NOMO-1 treated with dmso at 0.1 percent for 144 hours (cell line): ENCODE measurements at regions not wholly inside any gene's neighbourhood (a gene's known extent, or its start where the extent isn't known, plus 50 kb on each side); places are given as distances from the start of the nearest gene placed in this dataset.

Experiments used
- DNase-seq: peaks from one replicate; lab custom pipeline; 2025; ENCODE audit not compliant: unreplicated experiment; lab: John Stamatoyannopoulos, UW

GRCh38 chr7:106606120-106606519 lies 54.8 kb downstream of the CCDC71L start:
- DNase-seq, result no peak

- DNase-seq, result no peak
Measured at GRCh38 chr7:106604971-106605370, 56.0 kb downstream of the CCDC71L start.

DNA sequence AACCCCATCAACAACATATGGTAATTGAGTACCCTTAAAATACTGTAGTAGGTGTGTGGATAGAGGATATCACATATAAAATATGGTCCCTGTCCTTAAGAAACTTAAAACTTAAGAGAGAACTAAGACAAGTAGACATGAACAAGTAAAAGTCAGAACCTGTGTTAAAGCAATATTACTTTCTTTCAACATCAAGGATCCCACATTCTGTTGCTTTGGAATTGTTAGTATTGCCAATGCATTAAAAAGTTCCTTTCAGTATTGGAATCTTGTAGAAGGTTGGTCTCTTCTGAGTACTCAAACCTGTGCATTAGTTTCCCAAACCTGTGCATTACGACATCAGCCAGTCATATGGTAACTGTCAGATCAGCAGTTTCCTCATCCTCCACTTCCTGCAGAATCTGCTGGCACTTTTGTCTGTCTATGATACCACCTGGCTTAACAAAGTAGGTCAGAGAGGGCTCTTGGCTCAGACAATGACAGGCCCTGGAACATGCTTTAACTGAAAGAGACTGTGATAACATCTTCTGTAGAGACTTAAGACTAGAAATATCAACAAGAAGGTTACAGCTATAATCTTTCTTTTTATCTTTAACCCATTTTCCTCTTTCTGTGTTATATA lies 56.5 kb downstream of the CCDC71L start:
- DNase-seq, result no peak

DNA sequence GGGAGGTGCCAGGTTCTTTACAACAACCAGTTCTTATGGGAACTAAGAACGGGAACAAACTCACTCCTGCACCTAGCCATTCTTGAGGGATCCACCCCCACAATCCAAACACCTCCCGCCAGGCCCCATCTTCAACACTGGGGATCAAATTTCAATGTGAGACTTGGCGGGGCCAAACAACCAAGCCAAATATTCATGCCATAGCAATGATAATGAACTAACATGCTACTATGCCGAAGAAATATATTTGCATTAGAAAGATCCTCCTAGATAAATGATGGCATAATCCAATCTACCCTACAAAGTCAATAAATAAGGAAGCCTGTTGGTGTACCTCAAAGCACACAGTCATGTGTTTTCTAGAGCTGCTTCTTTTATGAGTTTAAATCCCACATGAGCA lies 57.6 kb downstream of the CCDC71L start:
- no peak for DNase-seq

- no peak for DNase-seq
Measured at GRCh38 chr7:106602062-106602461, 58.9 kb downstream of the CCDC71L start.

DNA sequence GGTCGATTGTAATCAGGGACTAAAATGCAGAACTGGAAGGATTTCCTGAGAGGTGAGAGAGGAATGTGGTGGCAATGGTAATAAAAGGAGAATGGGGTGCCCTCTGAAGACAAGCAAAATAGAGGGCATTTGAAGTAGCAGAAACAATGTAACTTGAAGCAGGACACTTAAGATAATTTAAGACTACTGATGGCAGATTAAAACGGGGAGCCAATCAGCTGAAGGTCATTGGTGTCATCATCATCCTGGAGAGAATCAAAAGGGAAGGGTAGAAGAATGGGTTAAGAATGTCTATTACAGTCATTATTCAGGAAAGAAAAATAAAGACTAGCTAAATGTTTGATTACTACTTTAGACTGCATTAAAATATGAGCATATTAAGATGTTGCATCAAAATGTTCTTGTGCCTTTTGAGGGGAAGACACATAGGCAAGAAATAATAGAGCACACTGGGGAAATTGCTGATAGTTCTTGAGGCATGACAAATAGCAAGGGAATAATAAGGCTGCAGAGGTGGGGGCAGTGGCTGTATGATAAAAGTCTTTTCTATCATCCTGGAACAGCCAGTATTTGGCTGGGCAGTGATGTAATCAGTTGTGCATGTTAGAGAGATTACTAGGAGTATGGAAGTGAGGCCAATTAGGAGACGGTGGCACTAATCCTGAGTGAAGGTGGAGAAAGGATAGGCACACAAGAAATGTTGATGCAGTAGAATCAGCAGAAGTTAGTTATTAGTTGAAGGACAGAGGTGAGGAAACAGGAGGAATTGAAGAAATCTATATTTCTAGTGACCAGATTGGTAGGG lies 60.2 kb downstream of the CCDC71L start:
- DNase-seq, result no peak

GRCh38 chr7:106599343-106599698 lies 61.6 kb downstream of the CCDC71L start:
- no peak for DNase-seq

GRCh38 chr7:106598663-106599342 lies 62.2 kb downstream of the CCDC71L start:
- peak; percentile 4 for DNase-seq

DNA sequence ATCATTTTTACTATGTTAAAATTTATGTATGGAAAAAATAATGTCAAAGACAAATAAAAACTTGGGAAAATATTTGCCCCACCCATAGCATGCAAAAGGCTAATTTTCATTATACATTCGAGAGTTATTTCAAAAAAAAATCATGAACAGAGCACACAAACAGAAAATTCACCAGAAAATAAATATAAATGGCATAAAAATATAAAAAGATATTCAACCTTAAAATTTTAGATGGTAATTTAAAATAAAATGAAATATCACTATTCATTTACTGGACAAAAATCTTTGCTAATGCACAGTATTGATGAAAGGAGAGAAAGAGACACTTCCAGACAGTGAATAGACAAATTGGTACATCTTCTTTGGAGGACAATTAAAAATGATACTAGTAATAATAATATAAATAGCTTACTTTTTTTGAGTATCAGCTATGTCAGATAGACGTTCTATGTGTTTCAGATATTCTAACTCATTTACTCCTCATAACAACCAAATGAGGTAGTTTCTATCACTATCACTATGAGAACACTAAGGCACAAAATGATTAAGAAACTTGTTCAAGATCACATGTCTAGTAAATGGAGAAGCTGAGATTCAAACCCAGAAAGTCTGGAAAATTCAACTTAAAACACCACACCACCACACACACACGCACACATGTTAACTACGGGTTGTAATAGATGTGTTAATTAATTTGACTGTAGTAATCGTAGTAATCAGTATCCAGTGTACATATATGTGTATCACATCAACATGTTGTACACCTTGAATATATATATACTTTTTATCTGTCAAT lies 63.0 kb downstream of the CCDC71L start:
- DNase-seq, result no peak

DNA sequence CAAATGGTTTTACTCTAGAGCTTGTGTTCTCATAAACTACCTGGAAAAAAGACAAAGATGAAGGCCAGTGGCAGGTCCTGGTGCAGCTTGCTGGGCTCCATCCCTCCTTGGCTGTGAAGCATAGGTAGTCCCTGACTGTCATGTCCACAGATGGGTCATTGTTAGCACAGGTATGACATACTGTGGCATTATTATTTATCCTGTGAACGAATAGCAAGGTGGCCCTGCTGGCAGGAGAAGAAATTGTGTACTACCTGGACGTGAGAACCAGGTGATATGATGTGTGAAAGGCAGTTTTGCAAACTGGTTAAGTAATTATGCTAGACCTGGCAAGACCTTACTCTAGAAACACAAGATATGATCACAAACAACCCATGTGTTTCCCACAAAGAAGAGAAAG lies 63.9 kb downstream of the CCDC71L start:
- DNase-seq, result no peak

GRCh38 chr7:106595922-106596321 lies 65.0 kb downstream of the CCDC71L start:
- no peak for DNase-seq

DNA sequence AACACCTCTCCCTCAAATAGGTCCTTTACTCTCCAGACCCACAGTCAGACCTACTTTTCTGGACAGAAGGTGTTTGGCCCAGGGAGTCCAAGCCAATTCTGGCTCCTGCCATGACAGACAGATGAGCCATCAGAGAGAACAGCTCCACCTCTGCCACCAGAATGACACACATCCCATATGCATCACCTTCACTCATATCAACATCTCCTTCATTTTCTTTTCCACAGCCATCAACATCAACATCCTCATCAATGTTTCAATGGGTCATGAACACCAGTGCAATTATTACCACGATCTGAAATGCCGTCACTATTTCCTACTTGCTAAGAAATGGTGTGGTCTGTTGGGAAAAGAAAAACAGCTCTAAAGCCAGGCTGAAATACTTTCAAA lies 67.9 kb downstream of the CCDC71L start:
- no peak for DNase-seq

DNA sequence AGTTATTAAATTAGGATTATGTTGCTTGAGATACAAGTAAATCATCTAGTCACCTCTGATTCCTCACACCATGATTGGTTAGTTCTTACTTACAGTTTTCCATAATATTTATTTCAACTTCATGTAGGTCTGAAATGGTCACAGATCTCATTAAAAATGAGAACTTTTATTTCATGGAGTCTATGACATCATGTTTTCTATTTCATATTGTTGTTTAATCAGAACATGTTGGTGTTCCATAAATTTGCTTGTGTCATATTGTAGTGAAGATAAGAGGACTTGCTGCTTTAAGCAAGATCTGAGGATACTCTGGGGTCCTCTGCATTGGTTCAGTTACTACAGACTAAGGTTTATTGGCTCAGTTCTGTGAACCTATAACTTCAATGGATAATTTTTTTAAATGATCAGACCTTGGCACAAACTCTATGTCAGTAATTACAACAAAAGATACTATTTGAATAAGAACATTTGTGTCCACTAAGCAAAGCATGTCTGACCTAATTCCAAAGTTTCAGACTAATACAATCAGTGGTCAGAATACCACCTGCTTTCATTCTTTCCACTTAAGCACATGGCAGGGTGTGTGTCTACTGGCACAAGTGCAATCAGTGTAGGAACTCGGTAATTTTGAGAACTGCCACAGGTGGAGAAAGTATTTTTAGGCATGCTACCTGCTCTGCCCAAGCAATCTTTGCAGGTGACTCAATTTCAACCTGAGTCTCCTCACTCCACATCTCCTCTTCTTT lies 68.5 kb downstream of the CCDC71L start:
- no peak for DNase-seq

DNA sequence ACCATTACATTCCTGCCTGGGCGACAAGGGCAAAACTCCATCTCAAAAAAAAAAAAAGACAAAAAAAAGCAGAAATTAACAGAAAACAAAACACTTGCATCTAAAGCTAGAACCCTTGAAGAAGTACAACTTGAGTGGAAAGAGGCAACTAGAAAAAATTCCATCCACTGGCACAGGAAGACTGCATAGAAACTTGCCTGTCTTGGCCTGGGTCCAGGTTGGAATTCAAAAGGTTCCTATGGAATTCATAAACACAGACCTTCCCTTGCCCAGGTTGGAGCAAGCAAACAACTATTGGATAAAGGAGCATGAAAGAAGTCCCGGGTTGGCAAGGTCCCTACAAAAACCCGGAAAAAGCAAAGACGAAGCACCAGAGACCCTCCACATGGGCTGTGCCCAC lies 69.8 kb downstream of the CCDC71L start:
- no peak for DNase-seq

DNA sequence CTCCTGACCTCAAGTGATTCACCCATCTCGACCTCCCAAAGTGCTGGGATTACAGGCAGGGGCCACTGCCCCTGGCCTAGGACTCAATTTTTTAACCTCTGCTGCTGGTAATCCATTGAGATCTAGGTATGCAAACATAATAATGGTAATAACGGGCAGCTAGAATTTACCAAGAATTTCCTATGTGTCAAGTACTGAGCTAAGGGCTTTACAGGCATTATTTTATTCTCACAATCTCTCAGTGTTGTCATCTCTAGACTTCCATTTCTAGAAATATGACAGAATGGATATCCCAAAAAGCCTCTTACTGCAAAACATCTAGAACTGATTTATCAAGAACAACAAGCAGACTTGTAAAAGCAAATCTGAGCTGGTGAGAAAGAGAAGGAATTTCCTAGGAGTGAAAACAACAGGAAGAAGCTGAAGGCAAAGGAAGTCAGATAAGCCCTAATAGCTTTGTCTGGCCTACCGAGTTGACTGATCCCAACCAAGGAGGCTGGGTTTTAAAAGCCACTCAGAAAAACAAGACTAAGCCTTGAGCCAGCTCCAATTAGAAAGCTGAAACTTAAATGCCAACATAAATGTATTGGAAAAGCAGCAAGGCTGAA lies 70.6 kb downstream of the CCDC71L start:
- DNase-seq, result no peak

DNA sequence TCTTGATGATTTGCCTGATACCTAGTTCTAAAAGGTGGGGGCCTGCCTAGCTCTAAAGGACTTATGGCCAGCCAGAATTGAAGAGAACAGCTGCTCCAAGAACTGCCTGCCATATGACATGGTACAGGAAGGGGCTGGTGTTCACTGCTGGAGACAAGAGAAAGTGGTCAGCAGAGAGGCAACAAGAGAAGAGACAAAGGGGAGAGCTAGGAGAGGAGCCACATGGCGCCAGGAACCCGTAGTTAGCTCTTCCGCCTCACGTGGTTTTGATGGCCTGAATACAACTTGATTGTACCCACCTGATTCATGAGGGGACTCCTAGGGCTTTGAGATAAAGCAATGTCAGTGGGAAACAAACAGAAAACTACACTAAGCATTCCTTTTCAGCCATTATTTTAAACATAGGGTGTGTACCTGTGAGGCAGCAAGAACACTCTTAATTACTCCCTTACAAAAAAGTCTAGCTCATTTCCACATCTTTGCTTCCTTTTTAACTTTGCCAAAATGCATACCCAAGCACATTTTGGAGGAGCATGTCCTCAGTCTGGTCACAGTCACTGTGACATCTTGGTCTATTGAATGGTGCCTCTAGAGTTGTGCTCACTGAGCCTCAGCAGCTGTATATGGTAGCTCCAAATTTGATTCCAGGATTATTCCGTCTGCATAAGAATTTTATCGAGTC lies 71.6 kb downstream of the CCDC71L start:
- no peak for DNase-seq

DNA sequence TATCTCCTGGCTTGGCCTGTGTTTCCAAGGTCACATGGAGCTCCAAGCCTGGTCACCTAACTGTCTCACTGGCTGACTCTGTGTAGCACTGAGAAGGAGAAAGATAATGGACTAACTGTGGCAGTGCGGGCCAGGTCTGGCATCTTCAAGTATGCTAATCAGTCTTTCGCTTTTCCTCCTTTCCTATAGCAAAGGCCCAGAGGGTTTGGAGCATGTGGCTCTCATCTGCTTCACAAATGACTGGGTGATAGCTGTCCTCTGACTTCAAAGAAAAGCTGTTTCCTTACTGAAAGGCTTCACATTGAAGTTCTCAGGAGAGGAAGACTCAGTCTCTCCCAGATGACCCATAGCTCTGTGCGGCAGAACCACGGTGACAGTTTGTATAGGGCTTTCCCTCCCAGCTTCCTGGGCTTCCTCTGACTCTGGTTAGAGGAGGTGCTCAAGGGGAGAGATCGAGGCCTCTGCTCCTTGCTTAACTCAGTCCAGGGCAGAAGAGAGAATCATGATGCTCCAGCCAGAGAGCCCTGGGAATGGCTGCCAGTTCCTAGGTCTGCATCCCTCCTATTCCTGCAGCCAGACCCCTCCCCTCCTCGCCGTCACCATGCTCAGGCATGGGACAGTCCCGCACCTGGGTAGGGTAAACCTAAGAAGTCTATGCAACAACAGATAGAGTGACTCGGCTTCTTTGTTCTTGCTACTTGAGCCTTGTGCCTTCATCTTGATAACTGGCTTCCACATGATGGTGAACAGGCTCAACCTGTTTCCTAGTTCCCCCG lies 72.3 kb downstream of the CCDC71L start:
- DNase-seq, result no peak

DNA sequence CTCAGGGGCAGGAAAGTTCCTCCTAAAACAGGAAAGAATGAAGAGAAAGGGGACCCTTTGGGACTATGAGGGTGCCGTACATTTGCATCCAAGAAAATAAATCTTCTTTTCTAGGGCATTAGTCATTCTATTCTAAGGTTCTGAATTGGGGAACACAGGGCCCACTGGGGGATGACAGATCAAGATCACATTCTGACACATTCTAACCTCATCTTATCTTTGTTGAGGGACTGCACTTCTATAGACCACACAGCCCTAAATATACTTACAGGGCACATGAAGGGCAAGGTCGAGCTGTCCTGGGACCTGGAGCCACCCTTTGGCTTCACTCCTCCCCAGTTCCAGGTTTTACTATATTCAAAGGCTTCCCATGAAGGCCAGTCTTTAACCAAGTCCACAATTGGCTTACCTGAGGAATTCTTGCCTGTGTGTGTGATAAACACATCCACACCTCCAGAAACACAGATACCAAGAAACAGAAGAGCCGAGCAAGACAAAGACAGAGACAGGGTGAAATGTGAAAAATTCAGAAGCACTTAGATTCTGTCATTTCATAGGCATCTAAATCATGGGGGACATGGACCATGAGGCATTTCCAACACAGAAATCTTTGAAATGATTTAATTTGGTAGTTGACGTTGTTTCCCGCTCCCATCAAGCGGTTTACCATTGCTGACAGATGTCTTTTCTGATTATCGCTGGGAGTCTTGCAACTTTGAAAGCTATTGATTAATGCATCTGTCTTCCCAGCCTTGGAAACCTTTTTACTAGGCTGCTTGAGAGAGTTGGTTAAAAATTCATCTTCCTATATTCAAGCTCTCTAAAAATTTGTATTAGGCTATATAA lies 75.8 kb downstream of the CCDC71L start:
- no peak for DNase-seq
